MM.1S (cell line): ENCODE measurements at regions not wholly inside any gene's neighbourhood (a gene's known extent, or its start where the extent isn't known, plus 50 kb on each side); places are given as distances from the start of the nearest gene placed in this dataset.

Experiments used
- EZH2 ChIP-seq: fragments of 300-600 bp; sonication (generic); optimal IDR thresholded peaks from 2 replicates; pipeline ENCODE3; 2017; ENCODE audit warnings: low read depth, mild to moderate bottlenecking, antibody characterized with exemption, low read length, mixed read lengths
- EZH2phosphoT487 ChIP-seq: fragments of 300-600 bp; sonication (generic); IDR thresholded peaks from 2 replicates; pipeline ENCODE4 v1.6.1; 2018; ENCODE audit warnings: antibody characterized with exemption, low read length
- TF ChIP-seq, protein P1 (sequence below): fragments of 300-600 bp; sonication (generic); IDR thresholded peaks from 2 replicates; pipeline ENCODE4 v1.5.1; 2016; ENCODE audit warnings: antibody characterized with exemption, low read length, mixed read lengths

DNA sequence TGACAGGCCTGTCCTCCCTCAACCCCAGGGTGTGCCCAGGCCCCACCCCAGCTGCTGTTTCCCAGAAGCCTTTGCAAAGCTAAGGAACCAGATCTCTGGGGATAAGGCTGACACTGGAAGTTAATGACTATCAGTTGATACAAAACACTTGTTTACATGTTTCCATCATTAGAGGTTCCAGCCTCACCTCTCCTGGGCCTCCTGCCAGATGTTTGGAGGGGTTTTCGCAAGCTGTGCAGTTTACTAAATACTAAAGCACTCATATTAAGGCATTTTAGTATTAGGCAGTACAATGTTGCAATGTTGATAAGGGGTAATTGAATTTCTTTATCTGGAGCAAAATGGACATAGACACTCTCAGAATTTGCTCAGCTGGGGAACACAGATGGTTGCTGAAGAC, 218.7 kb downstream of the INSC start:
- no peak for TF ChIP-seq EZH2
- TF ChIP-seq, protein P1, sequence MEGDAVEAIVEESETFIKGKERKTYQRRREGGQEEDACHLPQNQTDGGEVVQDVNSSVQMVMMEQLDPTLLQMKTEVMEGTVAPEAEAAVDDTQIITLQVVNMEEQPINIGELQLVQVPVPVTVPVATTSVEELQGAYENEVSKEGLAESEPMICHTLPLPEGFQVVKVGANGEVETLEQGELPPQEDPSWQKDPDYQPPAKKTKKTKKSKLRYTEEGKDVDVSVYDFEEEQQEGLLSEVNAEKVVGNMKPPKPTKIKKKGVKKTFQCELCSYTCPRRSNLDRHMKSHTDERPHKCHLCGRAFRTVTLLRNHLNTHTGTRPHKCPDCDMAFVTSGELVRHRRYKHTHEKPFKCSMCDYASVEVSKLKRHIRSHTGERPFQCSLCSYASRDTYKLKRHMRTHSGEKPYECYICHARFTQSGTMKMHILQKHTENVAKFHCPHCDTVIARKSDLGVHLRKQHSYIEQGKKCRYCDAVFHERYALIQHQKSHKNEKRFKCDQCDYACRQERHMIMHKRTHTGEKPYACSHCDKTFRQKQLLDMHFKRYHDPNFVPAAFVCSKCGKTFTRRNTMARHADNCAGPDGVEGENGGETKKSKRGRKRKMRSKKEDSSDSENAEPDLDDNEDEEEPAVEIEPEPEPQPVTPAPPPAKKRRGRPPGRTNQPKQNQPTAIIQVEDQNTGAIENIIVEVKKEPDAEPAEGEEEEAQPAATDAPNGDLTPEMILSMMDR, result no peak
- no peak for TF ChIP-seq EZH2phosphoT487
